ENCODE measurements at regions not wholly inside any gene's neighbourhood (a gene's known extent, or its start where the extent isn't known, plus 50 kb on each side); places are given as distances from the start of the nearest gene placed in this dataset.

GRCh38 chr5:175765858-175766257 is 105.5 kb upstream of the CPLX2 start:
- no peak for DNase-seq (ENCODE audit: low spot score)

DNA sequence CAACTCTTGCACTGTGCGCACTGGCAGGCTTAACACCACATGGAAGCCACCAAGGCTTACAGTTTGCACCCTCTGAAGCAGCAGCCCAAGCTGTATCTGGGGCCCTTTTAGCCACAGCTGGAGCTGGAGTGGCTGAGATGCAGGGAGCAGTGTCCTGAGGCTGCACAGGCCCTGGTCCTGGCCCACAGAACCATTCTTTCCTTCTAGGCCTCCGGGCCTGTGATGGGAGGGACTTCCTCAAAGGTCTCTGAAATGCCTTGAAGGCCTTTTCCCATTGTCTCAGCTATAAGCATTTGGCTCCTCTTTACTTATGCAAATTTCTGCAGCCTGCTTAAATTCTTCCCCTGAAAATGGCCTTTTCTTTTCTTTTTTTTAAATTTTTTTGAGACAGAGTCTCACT is 104.4 kb upstream of the CPLX2 start:
- DNase-seq (ENCODE audit: low spot score): no peak

- no peak for DNase-seq (ENCODE audit: low spot score)
These were observed 98.4 kb upstream of the CPLX2 start for GRCh38 chr5:175772747-175773533.

DNA sequence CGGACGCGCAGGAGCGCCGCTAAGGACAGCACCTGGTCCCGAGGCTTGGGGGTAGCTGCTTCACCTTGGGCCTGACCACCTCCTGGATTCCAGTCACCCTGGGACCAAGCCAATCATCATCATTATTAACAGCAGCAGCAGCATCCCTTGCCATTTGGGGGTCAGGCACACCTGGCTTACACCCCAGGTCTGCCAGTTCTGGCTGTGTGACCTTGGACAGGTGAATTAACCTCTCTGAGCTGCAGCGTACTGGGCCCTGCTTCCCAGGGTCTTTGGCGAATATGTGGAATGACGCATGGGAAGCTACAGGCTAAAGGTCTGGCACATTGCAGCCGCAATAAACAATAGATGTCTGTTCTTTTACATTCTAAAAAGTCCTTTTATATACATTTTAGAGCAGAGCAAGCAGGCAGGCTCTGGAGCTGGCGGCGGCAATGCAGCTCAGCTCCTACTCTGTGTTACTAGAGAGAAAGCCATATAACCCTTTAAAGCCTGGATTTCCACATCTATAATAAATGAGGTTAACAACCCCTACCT is 97.8 kb upstream of the CPLX2 start:
- DNase-seq (ENCODE audit: low spot score): no peak

GRCh38 chr5:175775416-175775815 is 96.0 kb upstream of the CPLX2 start:
- no peak for DNase-seq (ENCODE audit: low spot score)

DNA sequence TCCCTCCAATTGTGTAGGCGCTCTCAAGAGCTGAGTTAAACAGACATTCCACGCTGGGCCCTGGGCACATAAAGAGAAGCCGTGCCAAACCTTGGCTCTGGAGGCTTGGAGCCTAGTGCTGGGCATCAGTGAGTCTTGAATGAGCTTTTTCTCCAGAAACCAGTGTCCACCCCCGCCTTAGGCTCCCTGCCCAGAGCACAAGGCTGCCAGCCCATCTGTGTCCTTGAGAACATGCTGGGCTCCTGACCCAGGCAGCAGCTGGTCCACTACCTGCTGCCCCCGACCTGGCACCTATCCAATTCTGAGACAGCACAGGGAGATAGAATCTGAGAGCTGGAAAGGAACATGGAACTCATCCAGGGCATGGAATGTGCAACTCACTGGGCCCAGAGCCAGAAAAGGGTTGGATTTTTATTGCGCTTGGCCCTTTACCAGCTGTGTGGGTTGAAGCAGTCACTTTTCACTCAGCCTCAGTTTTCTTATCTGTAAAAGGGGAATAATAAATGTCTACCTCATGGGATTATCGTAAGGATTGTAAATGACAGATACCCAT is 92.4 kb upstream of the CPLX2 start:
- no peak for DNase-seq (ENCODE audit: low spot score)

DNA sequence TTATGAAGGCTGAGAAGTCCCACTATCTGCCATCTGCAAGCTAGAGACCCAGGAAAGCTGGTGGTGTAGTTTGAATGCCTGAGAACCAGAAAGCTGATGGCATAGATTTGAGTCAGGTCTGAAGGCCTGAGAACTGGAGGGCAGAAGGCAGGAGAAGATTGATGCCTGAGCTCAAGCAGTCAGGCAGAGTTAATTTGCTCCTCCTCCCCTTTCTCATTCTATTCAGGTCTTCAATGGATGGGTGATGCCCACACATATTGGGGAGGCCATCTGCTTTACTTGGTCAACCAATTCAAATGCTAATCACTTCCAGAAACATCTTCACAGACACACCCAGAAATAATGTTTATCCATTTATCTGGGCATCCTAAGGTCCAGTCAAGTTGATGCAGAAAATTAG is 87.6 kb upstream of the CPLX2 start:
- DNase-seq (ENCODE audit: low spot score): no peak

DNA sequence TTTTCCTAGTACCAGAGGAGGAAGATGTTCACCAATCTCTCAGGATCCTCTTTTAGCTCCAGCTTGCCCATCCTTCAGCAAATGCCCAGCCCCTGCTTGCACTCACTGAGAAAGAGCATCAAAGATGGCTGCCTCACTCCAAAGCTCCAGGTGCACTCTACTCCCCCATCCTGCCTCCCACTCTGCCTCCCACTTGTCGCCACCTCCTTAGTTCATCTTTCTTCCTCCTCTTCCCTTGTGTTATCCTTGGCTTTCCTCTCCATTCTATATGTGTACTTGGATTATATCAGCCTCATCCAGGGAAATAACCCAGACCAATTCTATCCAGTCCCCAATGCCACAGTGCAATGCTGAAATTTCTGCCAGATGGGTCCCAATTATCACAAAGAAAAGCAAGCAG is 87.1 kb upstream of the CPLX2 start:
- DNase-seq (ENCODE audit: low spot score): no peak

DNA sequence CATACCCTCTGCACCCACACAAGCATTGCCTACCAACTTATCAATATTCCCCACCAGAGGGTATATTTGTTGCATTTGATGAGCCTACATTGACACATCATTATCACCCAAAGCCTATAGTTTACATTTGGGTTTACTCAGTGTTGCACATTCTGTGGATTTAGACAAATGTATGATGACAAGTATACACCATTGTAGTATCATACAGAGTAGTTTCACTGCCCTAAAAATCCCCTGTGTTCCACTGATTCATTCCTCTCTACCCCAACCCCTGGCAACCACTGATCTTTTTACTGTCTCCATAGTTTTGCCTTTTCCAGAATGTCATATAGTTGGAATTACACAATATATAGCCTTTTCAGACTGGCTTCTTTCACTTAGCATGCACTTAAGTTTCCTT is 85.7 kb upstream of the CPLX2 start:
- DNase-seq (ENCODE audit: low spot score): no peak

- DNase-seq (ENCODE audit: low spot score): no peak
These were observed 83.1 kb upstream of the CPLX2 start for GRCh38 chr5:175788155-175788787.

GRCh38 chr5:175789670-175790069 is 81.7 kb upstream of the CPLX2 start:
- no peak for DNase-seq (ENCODE audit: low spot score)

- no peak for DNase-seq (ENCODE audit: low spot score)
These were observed 80.6 kb upstream of the CPLX2 start for GRCh38 chr5:175790796-175791195.

GRCh38 chr5:175795959-175796358 is 75.4 kb upstream of the CPLX2 start:
- no peak for DNase-seq (ENCODE audit: low spot score)

DNA sequence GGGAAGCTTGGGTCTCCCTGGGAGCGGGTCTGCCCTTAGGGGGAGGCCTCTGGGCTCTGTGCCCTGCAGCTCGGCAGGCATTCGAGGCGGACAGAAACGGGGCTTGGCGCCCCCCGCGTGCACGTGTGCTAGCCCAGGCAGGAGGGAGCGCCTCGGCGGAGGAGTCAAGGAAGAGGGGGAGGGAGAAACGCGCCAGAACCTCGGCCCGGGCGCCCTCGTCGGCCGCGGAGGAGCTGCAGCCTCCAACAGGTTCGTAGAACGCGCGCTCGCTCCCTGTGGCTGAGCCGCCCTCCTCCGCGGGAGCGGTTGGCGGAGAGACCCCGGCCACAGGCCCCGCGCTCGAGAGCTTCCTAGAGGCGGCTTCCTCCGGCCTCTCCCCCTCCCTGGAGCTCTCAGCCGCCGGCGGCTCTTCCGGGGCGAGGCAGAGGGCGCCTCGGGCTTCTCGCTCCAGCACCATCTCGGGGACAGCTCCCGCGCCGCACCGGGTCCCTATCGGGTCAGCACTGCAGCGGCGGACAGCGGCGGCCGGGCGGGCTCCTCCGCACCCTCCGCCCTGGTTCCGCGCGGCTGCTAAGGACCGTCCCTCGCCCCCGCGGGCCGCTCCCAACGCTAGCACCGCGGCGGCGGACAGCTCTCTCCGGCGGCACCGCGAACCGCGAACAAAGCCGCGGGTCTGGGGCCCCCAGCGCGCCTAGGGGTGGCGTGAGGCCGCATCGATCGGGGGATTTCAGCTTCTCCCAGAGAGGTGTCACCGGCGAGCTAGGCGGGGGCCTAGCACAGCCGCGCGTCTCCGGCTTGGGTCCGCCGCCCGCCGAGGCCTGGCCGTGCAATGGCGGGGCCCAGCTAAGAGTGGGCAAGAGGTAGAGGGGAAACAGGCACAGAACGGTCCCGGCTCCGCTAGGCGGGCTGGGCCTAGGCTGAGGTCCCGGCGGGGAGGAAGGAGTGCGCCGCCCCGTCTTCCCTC is 74.6 kb upstream of the CPLX2 start:
- peak; percentile 94 for DNase-seq (ENCODE audit: low spot score)

DNA sequence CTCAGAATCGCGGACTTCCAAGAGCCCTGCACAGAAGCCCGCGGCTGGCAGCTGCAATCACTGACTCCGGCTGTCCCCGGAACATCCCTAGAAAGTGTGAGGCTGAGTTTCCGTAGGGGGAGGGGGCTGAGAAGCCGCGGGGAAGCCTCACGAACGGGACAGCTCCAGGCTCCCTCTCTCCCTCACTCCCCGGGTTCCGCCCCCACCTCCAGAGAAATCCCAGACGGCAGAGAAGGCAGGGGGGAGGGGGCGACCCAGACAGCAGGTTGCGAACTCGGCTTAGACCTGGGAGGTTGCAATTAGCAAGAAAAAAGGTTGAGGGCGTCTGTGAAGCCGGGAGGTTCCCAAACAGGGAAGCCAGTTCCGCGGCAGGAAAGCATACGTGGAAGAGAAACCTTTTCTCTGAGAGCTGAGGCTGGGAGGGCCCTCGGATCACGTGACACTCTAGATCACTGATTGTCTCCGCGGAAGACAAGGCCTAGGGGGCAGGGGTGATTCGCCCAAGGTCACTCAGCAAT is 73.8 kb upstream of the CPLX2 start:
- no peak for DNase-seq (ENCODE audit: low spot score)

- DNase-seq (ENCODE audit: low spot score): no peak
These were observed 72.8 kb upstream of the CPLX2 start for GRCh38 chr5:175798626-175799025.

GRCh38 chr5:175800656-175801081 is 70.7 kb upstream of the CPLX2 start:
- DNase-seq (ENCODE audit: low spot score): no peak

GRCh38 chr5:175802361-175802760 is 69.0 kb upstream of the CPLX2 start:
- no peak for DNase-seq (ENCODE audit: low spot score)

DNA sequence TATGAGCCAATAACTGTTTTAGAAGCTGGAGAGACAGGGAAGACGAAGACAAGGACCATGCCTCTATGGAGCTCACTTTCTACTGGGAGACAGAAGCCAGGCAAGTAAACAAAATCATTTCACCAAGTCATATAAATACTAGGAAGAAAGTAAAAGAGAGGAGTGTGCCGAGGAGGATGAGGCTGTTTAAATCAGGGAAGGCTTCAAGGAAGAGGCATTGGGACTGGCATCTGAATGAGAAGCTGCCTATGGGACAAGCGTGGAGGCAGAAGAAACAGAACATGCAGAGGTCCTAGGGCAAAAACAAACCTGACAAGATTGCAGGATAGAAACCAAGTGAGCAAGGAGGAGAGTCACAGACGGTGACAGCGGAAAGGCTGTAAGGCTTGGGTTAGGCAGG is 68.1 kb upstream of the CPLX2 start:
- DNase-seq (ENCODE audit: low spot score): no peak

- DNase-seq (ENCODE audit: low spot score): no peak
These were observed 67.5 kb upstream of the CPLX2 start for GRCh38 chr5:175803736-175804454.

Measured in AG20443 (cell line).